WI38 (cell line): ENCODE measurements at regions not wholly inside any gene's neighbourhood (a gene's known extent, or its start where the extent isn't known, plus 50 kb on each side); places are given as distances from the start of the nearest gene placed in this dataset.

Experiments
- H3K4me3 ChIP-seq: 2 replicates; pipeline ENCODE4 v1.5.1; 2011; ENCODE audit warnings: low read depth, mild to moderate bottlenecking, control low read depth, low read length
- CTCF ChIP-seq: IDR thresholded peaks from 2 replicates; pipeline ENCODE4 v1.5.1; 2012; ENCODE audit warnings: low read depth, mild to moderate bottlenecking, control low read depth, low read length

- TF ChIP-seq CTCF = no peak
Observed at GRCh38 chr9:18348083-18348475, 125.9 kb upstream of the ADAMTSL1 start.

GRCh38 chr9:18349530-18349929, 124.4 kb upstream of the ADAMTSL1 start:
- no peak for TF ChIP-seq CTCF

More at GRCh38 chr9:18348083-18348475, 125.9 kb upstream of the ADAMTSL1 start:
- H3K4me3 ChIP-seq = no peak overlapping the region

GRCh38 chr9:18350036-18350435, 123.9 kb upstream of the ADAMTSL1 start:
- H3K4me3 ChIP-seq = no peak overlapping the region
- TF ChIP-seq CTCF = no peak

More at GRCh38 chr9:18349530-18349929, 124.4 kb upstream of the ADAMTSL1 start:
- no peak overlapping the region for H3K4me3 ChIP-seq

GRCh38 chr9:18350995-18351595, 122.9 kb upstream of the ADAMTSL1 start:
- no peak overlapping the region for H3K4me3 ChIP-seq
- TF ChIP-seq CTCF = no peak

GRCh38 chr9:18352711-18353110, 121.2 kb upstream of the ADAMTSL1 start:
- no peak for TF ChIP-seq CTCF
- H3K4me3 ChIP-seq = no peak overlapping the region

GRCh38 chr9:18353473-18353872, 120.5 kb upstream of the ADAMTSL1 start:
- TF ChIP-seq CTCF = no peak
- no peak overlapping the region for H3K4me3 ChIP-seq

- no peak for TF ChIP-seq CTCF
Observed at GRCh38 chr9:18357321-18357720, 116.6 kb upstream of the ADAMTSL1 start.

More at GRCh38 chr9:18357321-18357720, 116.6 kb upstream of the ADAMTSL1 start:
- H3K4me3 ChIP-seq = no peak overlapping the region
